Endothelial cell of umbilical vein (primary cell): ENCODE measurements at regions not wholly inside any gene's neighbourhood (a gene's known extent, or its start where the extent isn't known, plus 50 kb on each side); places are given as distances from the start of the nearest gene placed in this dataset.

Experiments
- BruUV-seq: library from RNA; stranded (reverse); fragments of 400-500 nt; replicated peaks from 2 replicates; lab custom pipeline; 2021; lab: Mats Ljungman, UMichigan
- CTCF ChIA-PET: fragments of 300-600, 350-600 bp; sonication (Branson Sonifier 250); formaldehyde crosslinking; loops from one replicate; lab custom pipeline; 2021; ENCODE audit warnings: antibody characterized with exemption, inconsistent platforms; lab: Charles Lee
- POLR2A ChIA-PET: fragments of 300-600, 350-600 bp; sonication (Branson Sonifier 250); formaldehyde crosslinking; loops from one replicate; lab custom pipeline; 2021; ENCODE audit warnings: antibody characterized with exemption, inconsistent platforms; lab: Charles Lee
- DNase-seq: peaks from one replicate; pipeline ENCODE4 v3.0.0-alpha.2; 2011; ENCODE audit warnings: low read depth, low spot score
- FAIRE-seq: peaks from 2 replicates; lab custom pipeline; 2011; peaks lifted over from hg19 to GRCh38; lab: Jason Lieb, UNC
- H2AFZ ChIP-seq: 2 replicates; pipeline ENCODE4 v1.6.0; 2012; ENCODE audit warnings: low read depth, low read length, control low read depth, inconsistent platforms
- H3K27ac ChIP-seq: 2 replicates; pipeline ENCODE4 v1.5.1; 2011; ENCODE audit warnings: low read depth, mild to moderate bottlenecking, control low read depth, low read length, moderate library complexity; ENCODE audit not compliant: insufficient read depth
- H3K27me3 ChIP-seq, 2 experiments: 2 replicates each; pipeline versions ENCODE4 v1.6.0 to v1.6.1; 2011; ENCODE audit warnings: low read length in 2 of 2, mixed read lengths in 1 of 2; ENCODE audit not compliant: control insufficient read depth in 2 of 2, insufficient read depth in 2 of 2
- H3K36me3 ChIP-seq, 2 experiments: 2 replicates in 1 of 2; 3 replicates in 1 of 2; pipeline ENCODE4 v1.5.1; 2011; ENCODE audit warnings: low read length in 2 of 2, mild to moderate bottlenecking in 1 of 2, moderate library complexity in 1 of 2; ENCODE audit not compliant: control insufficient read depth in 2 of 2, insufficient read depth in 2 of 2; ENCODE audit errors: extremely low read depth in 1 of 2
- H3K4me1 ChIP-seq: 3 replicates; pipeline ENCODE4 v1.5.1; 2011; ENCODE audit warnings: mild to moderate bottlenecking, low read length; ENCODE audit not compliant: control insufficient read depth, insufficient read depth; ENCODE audit errors: extremely low read depth
- H3K4me2 ChIP-seq: 2 replicates; pipeline ENCODE4 v1.6.1; 2011; ENCODE audit warnings: low read length, control low read depth, mixed read lengths; ENCODE audit not compliant: insufficient read depth
- H3K4me3 ChIP-seq, 3 experiments: fragments of 200-600 bp in 1 of 3; sonication (generic), shearing (Covaris generic) in 1 of 3; replicated peaks in 1 of 3; 2 replicates each; pipeline ENCODE4 v1.5.1; 2011 to 2016; ENCODE audit warnings: control low read depth in 3 of 3, low read length in 3 of 3, mild to moderate bottlenecking in 2 of 3, inconsistent platforms in 1 of 3, low read depth in 1 of 3, moderate library complexity in 1 of 3; ENCODE audit not compliant: insufficient read depth in 1 of 3
- H3K79me2 ChIP-seq: 2 replicates; pipeline ENCODE4 v1.6.0; 2012; ENCODE audit warnings: low read length, inconsistent platforms; ENCODE audit not compliant: control insufficient read depth, insufficient read depth
- H3K9ac ChIP-seq: replicated peaks from 2 replicates; pipeline ENCODE3; 2011; ENCODE audit warnings: low read length, control low read depth; ENCODE audit not compliant: insufficient read depth; ENCODE audit errors: extremely low read depth
- H3K9me1 ChIP-seq: replicated peaks from 3 replicates; pipeline ENCODE4 v1.6.0; 2011; ENCODE audit warnings: mild to moderate bottlenecking, low read length; ENCODE audit not compliant: control insufficient read depth, insufficient read depth; ENCODE audit errors: extremely low read depth
- H3K9me3 ChIP-seq: replicated peaks from 2 replicates; pipeline ENCODE4 v1.5.1; 2012; ENCODE audit warnings: low read length, inconsistent platforms; ENCODE audit not compliant: control insufficient read depth, insufficient read depth
- H4K20me1 ChIP-seq: replicated peaks from 2 replicates; pipeline ENCODE3; 2011; ENCODE audit warnings: mild to moderate bottlenecking, low read length; ENCODE audit not compliant: control insufficient read depth, insufficient read depth; ENCODE audit errors: extremely low read depth
- CTCF ChIP-seq, 2 donors: IDR thresholded peaks; 1 replicate in 1 of 2; 2 replicates in 1 of 2; pipeline ENCODE4 v1.5.1; 2011; ENCODE audit warnings: low read length in 2 of 2, mild to moderate bottlenecking in 2 of 2, moderate library complexity in 2 of 2, control low read depth in 1 of 2, inconsistent platforms in 1 of 2, low read depth in 1 of 2; ENCODE audit not compliant: insufficient read depth in 1 of 2; ENCODE audit errors: extremely low read depth in 1 of 2
- EZH2 ChIP-seq: IDR thresholded peaks from 2 replicates; pipeline ENCODE4 v1.6.1; 2012; ENCODE audit warnings: borderline replicate concordance, low read depth, mild to moderate bottlenecking, moderate library complexity, low read length, inconsistent platforms; ENCODE audit not compliant: severe bottlenecking
- FOS ChIP-seq: IDR thresholded peaks from 2 replicates; pipeline ENCODE4 v1.6.1; 2011; ENCODE audit warnings: mild to moderate bottlenecking, low read length, moderate library complexity, borderline replicate concordance; ENCODE audit not compliant: insufficient read depth
- GATA2 ChIP-seq: IDR thresholded peaks from 2 replicates; pipeline ENCODE4 v1.7.0; 2011; ENCODE audit warnings: low read depth, mild to moderate bottlenecking, moderate library complexity, mixed read lengths, low read length; ENCODE audit not compliant: insufficient read length, insufficient read depth
- JUN ChIP-seq: IDR thresholded peaks from 2 replicates; pipeline ENCODE4 v1.6.1; 2011; ENCODE audit warnings: borderline replicate concordance, low read depth; ENCODE audit not compliant: insufficient read length, insufficient read depth
- MAX ChIP-seq: IDR thresholded peaks from 2 replicates; pipeline ENCODE4 v1.6.1; 2011; ENCODE audit not compliant: insufficient read depth, insufficient read length
- MYC ChIP-seq: IDR thresholded peaks from one replicate; pipeline ENCODE4 v1.6.1; 2011; ENCODE audit warnings: mild to moderate bottlenecking, low read depth, low read length
- POLR2A ChIP-seq: IDR thresholded peaks from 2 replicates; pipeline ENCODE4 v1.6.1; 2012; ENCODE audit warnings: low read depth, mild to moderate bottlenecking, control low read depth, low read length
- POLR2AphosphoS5 ChIP-seq: IDR thresholded peaks from 2 replicates; pipeline ENCODE4 v1.6.1; 2012; ENCODE audit warnings: low read depth, mild to moderate bottlenecking, control low read depth, low read length, moderate library complexity; ENCODE audit not compliant: insufficient read depth
- dilution Hi-C: fragments of 300-500 bp; cut with MboI; formaldehyde crosslinking; loops from one replicate; pipeline ENCODE4 v1.15.0; 2019; ENCODE audit warnings: low sequenced_read_pairs; ENCODE audit not compliant: extremely low pct_ligation_motif_present
- intact Hi-C: fragments of 100-400 bp; cut with micrococcal nuclease; formaldehyde crosslinking; loops from one replicate; pipeline ENCODE4 v1.10.0; 2022

GRCh38 chr20:61046721-61047351 is 205.2 kb upstream of the CDH4 start:
- H3K27ac ChIP-seq = no peak overlapping the region
- no peaks in the 10 kb centered on the region for H3K36me3 ChIP-seq
- no TSS peak for BruUV-seq
- no peaks in the 10 kb centered on the region for H3K9me1 ChIP-seq
- no peak overlapping the region for H3K4me2 ChIP-seq
- CTCF ChIA-PET = no interaction called here
- TF ChIP-seq FOS = no peak
- no peaks in the 10 kb centered on the region for H3K4me1 ChIP-seq
- H3K9me3 ChIP-seq = peaks cover 20% of the 10 kb centered on the region
- no peak overlapping the region for H2AFZ ChIP-seq
- H3K27me3 ChIP-seq = no peaks in the 10 kb centered on the region
- H3K79me2 ChIP-seq = no peaks in the 10 kb centered on the region
- H3K9ac ChIP-seq = no peak overlapping the region
- dilution Hi-C loops = no loop called here
- intact Hi-C loops = no loop called here
- FAIRE-seq (no peak), DNase-seq (no peak)
- POLR2A ChIA-PET = no interaction called here
- no peak overlapping the region for H3K4me3 ChIP-seq
- no peaks in the 10 kb centered on the region for H4K20me1 ChIP-seq

- ChIA-PET POLR2A (no interaction called here), CTCF (no interaction called here)
- H2AFZ ChIP-seq = no peak overlapping the region
- H3K4me2 ChIP-seq = no peak overlapping the region
- no peak overlapping the region for H3K27ac ChIP-seq
- TF ChIP-seq MYC = no peak
- no peak for TF ChIP-seq JUN
- no peak for TF ChIP-seq EZH2
- TF ChIP-seq GATA2 = no peak
- no peak for TF ChIP-seq POLR2AphosphoS5
- TF ChIP-seq POLR2A = no peak
- TF ChIP-seq CTCF (IDR thresholded peaks at IDR 0.05; ENCODE audit: extremely low read depth in 1 of 2, insufficient read depth in 1 of 2, low read depth in 1 of 2, low read length in 2 of 2) = no peak
- no peak for TF ChIP-seq FOS
- no peak for TF ChIP-seq MAX
- H3K9me1 ChIP-seq = no peaks in the 10 kb centered on the region
- intact Hi-C loops (no loop called here), dilution Hi-C loops (no loop called here)
- H3K79me2 ChIP-seq = no peaks in the 10 kb centered on the region
- no peak overlapping the region for H3K9ac ChIP-seq
- BruUV-seq = no TSS peak
- no peaks in the 10 kb centered on the region for H4K20me1 ChIP-seq
- no peaks in the 10 kb centered on the region for H3K27me3 ChIP-seq
- H3K4me3 ChIP-seq = no peak overlapping the region
- DNase-seq (no peak), FAIRE-seq (no peak)
- peaks cover 20% of the 10 kb centered on the region for H3K9me3 ChIP-seq
- no peaks in the 10 kb centered on the region for H3K36me3 ChIP-seq
- no peaks in the 10 kb centered on the region for H3K4me1 ChIP-seq
Measured at GRCh38 chr20:61047515-61047914, 204.5 kb upstream of the CDH4 start.
